Aorta (tissue), 5 donors: ENCODE measurements at regions not wholly inside any gene's neighbourhood (a gene's known extent, or its start where the extent isn't known, plus 50 kb on each side); places are given as distances from the start of the nearest gene placed in this dataset.

Source experiments
- ATAC-seq: fragments of 200-7000 bp; cut with Tn5 transposase; one replicate; pipeline ENCODE4 v1.9.1; 2022; ENCODE audit warnings: moderate library complexity; ENCODE audit not compliant: low FRiP score
- DNase-seq, 2 donors: peaks; one replicate each; pipeline ENCODE4 v3.0.0-alpha.2; 2020
- H3K27ac ChIP-seq, 2 donors: one replicate each; pipeline ENCODE4 v1.5.1; 2013; ENCODE audit warnings: low read length in 2 of 2, mild to moderate bottlenecking in 2 of 2, moderate library complexity in 2 of 2, control low read depth in 1 of 2, inconsistent platforms in 1 of 2, low read depth in 1 of 2
- H3K27me3 ChIP-seq, 2 donors: one replicate each; pipeline ENCODE4 v1.6.1; 2013; ENCODE audit warnings: control low read depth in 1 of 2, low read length in 1 of 2, mild to moderate bottlenecking in 1 of 2, moderate library complexity in 1 of 2; ENCODE audit not compliant: insufficient read depth in 2 of 2, control insufficient read depth in 1 of 2
- H3K36me3 ChIP-seq, 2 donors: one replicate each; pipeline ENCODE4 v1.6.1; 2013; ENCODE audit warnings: control low read depth in 1 of 2, low read length in 1 of 2, mild to moderate bottlenecking in 1 of 2; ENCODE audit not compliant: insufficient read depth in 2 of 2, control insufficient read depth in 1 of 2
- H3K4me1 ChIP-seq, 2 donors: one replicate each; pipeline ENCODE4 v1.6.1; 2013; ENCODE audit warnings: low read length in 2 of 2, control low read depth in 1 of 2, mild to moderate bottlenecking in 1 of 2, moderate library complexity in 1 of 2; ENCODE audit not compliant: insufficient read depth in 2 of 2, control insufficient read depth in 1 of 2
- H3K4me3 ChIP-seq, 2 donors: one replicate each; pipeline ENCODE4 v1.5.1; 2013; ENCODE audit warnings: low read length in 2 of 2, control low read depth in 1 of 2, mild to moderate bottlenecking in 1 of 2
- H3K9me3 ChIP-seq: one replicate; pipeline ENCODE4 v1.6.1; 2013; ENCODE audit warnings: mild to moderate bottlenecking, low read length; ENCODE audit not compliant: control insufficient read depth
- WGBS, 2 donors: extraction: QIAGEN DNeasy Blood & Tissue Kit; methylation state at CpG; one replicate each; pipeline ENCODE4 v1.1.7; 2013; 5-methylcytosine and 5-hydroxymethylcytosine counted together
- intact Hi-C, 2 donors: fragments of 100-400 bp; cut with DNase I; formaldehyde crosslinking; loops; one replicate each; pipeline versions ENCODE4 v1.14.2 to v1.15.0; 2022
- donor health status: healthy with polysubstance abuse.
- donor health status: Bipolar disorder and iron deficiency.
- donor health status: DM: no; HTN: no; CAD: no.
- donor health status: DM: no; HTN: no; CAD: no.
- donor health status: DM: yes; HTN: yes; CAD: no.

- no peak overlapping the region for H3K4me3 ChIP-seq
- intact Hi-C loops, result no loop called here
- 82 to 85% methylated on average over 1 of the region's 1 CpG for WGBS, 2 donors
- H3K27ac ChIP-seq, result no peak overlapping the region
- peaks cover 1% of the 10 kb centered on the region for H3K9me3 ChIP-seq
- H3K4me1 ChIP-seq, result no peaks in the 10 kb centered on the region
- H3K27me3 ChIP-seq, result no peaks in the 10 kb centered on the region
- DNase-seq (no peak), ATAC-seq (no peak)
- no peaks in the 10 kb centered on the region for H3K36me3 ChIP-seq
These were observed 507.4 kb downstream of the KCTD12 start for GRCh38 chr13:76378767-76379166.

- ATAC-seq (no peak), DNase-seq (no peak)
- H3K36me3 ChIP-seq, result no peaks in the 10 kb centered on the region
- no peaks in the 10 kb centered on the region for H3K9me3 ChIP-seq
- no peak overlapping the region for H3K27ac ChIP-seq
- 93 to 97% methylated on average over 2 of the region's 2 CpGs for WGBS, 2 donors
- H3K4me1 ChIP-seq, result no peaks in the 10 kb centered on the region
- no peak overlapping the region for H3K4me3 ChIP-seq
- intact Hi-C loops, result no loop called here
- no peaks in the 10 kb centered on the region for H3K27me3 ChIP-seq
These were observed 522.4 kb downstream of the KCTD12 start for GRCh38 chr13:76363682-76364289.

GRCh38 chr13:76361868-76362267 is 524.3 kb downstream of the KCTD12 start:
- H3K27ac ChIP-seq, result no peak overlapping the region
- no peak overlapping the region for H3K4me3 ChIP-seq
- ATAC-seq (no peak), DNase-seq (no peak)
- H3K4me1 ChIP-seq, result no peaks in the 10 kb centered on the region
- no peaks in the 10 kb centered on the region for H3K36me3 ChIP-seq
- no peaks in the 10 kb centered on the region for H3K27me3 ChIP-seq
- no peaks in the 10 kb centered on the region for H3K9me3 ChIP-seq
- intact Hi-C loops, result no loop called here

- WGBS, 2 donors, result 53 to 57% methylated on average over 5 of the region's 5 CpGs
- intact Hi-C loops, result no loop called here
- no peaks in the 10 kb centered on the region for H3K36me3 ChIP-seq
These were observed 534.5 kb downstream of the KCTD12 start for GRCh38 chr13:76351541-76352229.

GRCh38 chr13:76350399-76350798 is 535.8 kb downstream of the KCTD12 start:
- H3K4me1 ChIP-seq, result no peaks in the 10 kb centered on the region
- no peak for ATAC-seq
- H3K9me3 ChIP-seq, result no peaks in the 10 kb centered on the region
- intact Hi-C loops, result no loop called here
- H3K27ac ChIP-seq, result no peak overlapping the region
- no peak overlapping the region for H3K4me3 ChIP-seq
- no peaks in the 10 kb centered on the region for H3K27me3 ChIP-seq
- DNase-seq, result no peak
- WGBS, 2 donors, result 47 to 61% methylated on average over 1 of the region's 1 CpG
- H3K36me3 ChIP-seq, result no peaks in the 10 kb centered on the region

More at GRCh38 chr13:76351541-76352229, 534.5 kb downstream of the KCTD12 start:
- Histone ChIP-seq H3K9me3 (no peaks in the 10 kb centered on the region), H3K27me3 (no peaks in the 10 kb centered on the region), H3K4me3 (no peak overlapping the region), H3K27ac (no peak overlapping the region), H3K4me1 (no peaks in the 10 kb centered on the region)
- DNase-seq, result no peak
- ATAC-seq, result no peak

GRCh38 chr13:76349700-76350099 is 536.5 kb downstream of the KCTD12 start:
- 56 to 59% methylated on average over 2 of the region's 2 CpGs for WGBS, 2 donors
- intact Hi-C loops, result no loop called here

GRCh38 chr13:76339649-76340048 is 546.6 kb downstream of the KCTD12 start:
- Histone ChIP-seq H3K4me3 (no peak overlapping the region), H3K4me1 (no peaks in the 10 kb centered on the region), H3K27me3 (no peaks in the 10 kb centered on the region), H3K27ac (no peak overlapping the region), H3K9me3 (no peaks in the 10 kb centered on the region), H3K36me3 (no peaks in the 10 kb centered on the region)
- ATAC-seq, result no peak
- 55 to 64% methylated on average over 2 of the region's 2 CpGs for WGBS, 2 donors
- intact Hi-C loops, result no loop called here
- DNase-seq, result no peak

More at GRCh38 chr13:76349700-76350099, 536.5 kb downstream of the KCTD12 start:
- Histone ChIP-seq H3K27me3 (no peaks in the 10 kb centered on the region), H3K27ac (no peak overlapping the region), H3K4me3 (no peak overlapping the region), H3K9me3 (no peaks in the 10 kb centered on the region), H3K36me3 (no peaks in the 10 kb centered on the region), H3K4me1 (no peaks in the 10 kb centered on the region)
- no peak for DNase-seq
- ATAC-seq, result no peak

- intact Hi-C loops, result no loop called here
- 26 to 31% methylated on average over 2 of the region's 2 CpGs for WGBS, 2 donors
These were observed 548.2 kb downstream of the KCTD12 start for GRCh38 chr13:76338003-76338402.

More at GRCh38 chr13:76338003-76338402, 548.2 kb downstream of the KCTD12 start:
- Histone ChIP-seq H3K27me3 (no peaks in the 10 kb centered on the region), H3K27ac (no peak overlapping the region), H3K36me3 (no peaks in the 10 kb centered on the region), H3K9me3 (no peaks in the 10 kb centered on the region), H3K4me3 (no peak overlapping the region), H3K4me1 (no peaks in the 10 kb centered on the region)
- ATAC-seq (no peak), DNase-seq (no peak)
